Uterus (tissue), 3 donors: ENCODE measurements at regions not wholly inside any gene's neighbourhood (a gene's known extent, or its start where the extent isn't known, plus 50 kb on each side); places are given as distances from the start of the nearest gene placed in this dataset.

Experiments used
- DNase-seq, 2 donors: peaks; one replicate each; pipeline ENCODE4 v3.0.0-alpha.2; 2019 to 2020
- H3K27ac ChIP-seq, 2 donors: fragments of 200-600 bp; sonication (generic); 1 replicate in 1 of 2; 2 replicates in 1 of 2; pipeline ENCODE4 v1.5.1; 2016 to 2018
- H3K27me3 ChIP-seq, 2 donors: fragments of 200-600 bp; sonication (generic); one replicate each; pipeline ENCODE4 v1.5.1; 2018 to 2019; ENCODE audit warnings: control low read depth in 1 of 2
- H3K36me3 ChIP-seq, 2 donors: fragments of 200-600 bp; sonication (generic); one replicate each; pipeline ENCODE4 v1.5.1; 2019; ENCODE audit warnings: control low read depth in 1 of 2
- H3K4me1 ChIP-seq, 2 donors: fragments of 200-600 bp; sonication (generic); one replicate each; pipeline ENCODE4 v1.5.1; 2018 to 2019; ENCODE audit warnings: control low read depth in 1 of 2
- H3K4me3 ChIP-seq, 2 donors: fragments of 200-600 bp; sonication (generic); 1 replicate in 1 of 2; 2 replicates in 1 of 2; pipeline ENCODE4 v1.5.1; 2018 to 2019; ENCODE audit warnings: mild to moderate bottlenecking in 1 of 2
- H3K9me3 ChIP-seq, 2 donors: fragments of 200-600 bp; sonication (generic); one replicate each; pipeline ENCODE4 v1.5.1; 2019; ENCODE audit warnings: control low read depth in 1 of 2
- CTCF ChIP-seq, 4 experiments: fragments of 200-600 bp in 2 of 4; fragments of 450-650 bp in 2 of 4; sonication (generic) in 2 of 4; IDR thresholded peaks; one replicate each; pipeline ENCODE4 v1.5.1; 2016 to 2019; ENCODE audit warnings: antibody characterized with exemption in 4 of 4, mild to moderate bottlenecking in 2 of 4, moderate library complexity in 1 of 4
- POLR2A ChIP-seq, 2 donors: fragments of 450-650 bp; IDR thresholded peaks; one replicate each; pipeline ENCODE4 v1.6.1; 2016; ENCODE audit warnings: antibody characterized with exemption in 2 of 2, mild to moderate bottlenecking in 1 of 2, moderate library complexity in 1 of 2
- intact Hi-C: fragments of 100-400 bp; cut with DNase I; formaldehyde crosslinking; loops from one replicate; pipeline ENCODE4 v1.15.1; 2023; ENCODE audit warnings: low total_unique reads
- donor health status: DM: yes; HTN: yes; CAD: no.

- intact Hi-C loops: no loop called here
- Histone ChIP-seq H3K4me3 (no peak overlapping the region), H3K36me3 (no peaks in the 10 kb centered on the region), H3K9me3 (no peaks in the 10 kb centered on the region), H3K4me1 (no peaks in the 10 kb centered on the region), H3K27me3 (no peaks in the 10 kb centered on the region), H3K27ac (no peak overlapping the region)
- TF ChIP-seq CTCF (IDR thresholded peaks at IDR 0.05): no peak
- DNase-seq: no peak
These were observed 127.3 kb upstream of the GPC1 start for GRCh38 chr2:240308111-240308651.

GRCh38 chr2:240309214-240309613, 126.2 kb upstream of the GPC1 start:
- DNase-seq: no peak
- no peaks in the 10 kb centered on the region for H3K27me3 ChIP-seq
- no peak overlapping the region for H3K4me3 ChIP-seq
- H3K4me1 ChIP-seq: no peaks in the 10 kb centered on the region
- intact Hi-C loops: no loop called here
- TF ChIP-seq POLR2A (IDR thresholded peaks at IDR 0.05) (no peak), CTCF (IDR thresholded peaks at IDR 0.05) (no peak)
- no peaks in the 10 kb centered on the region for H3K9me3 ChIP-seq
- H3K27ac ChIP-seq: no peak overlapping the region
- H3K36me3 ChIP-seq: no peaks in the 10 kb centered on the region

GRCh38 chr2:240310201-240310600, 125.3 kb upstream of the GPC1 start:
- no peaks in the 10 kb centered on the region for H3K4me1 ChIP-seq
- no peak overlapping the region for H3K4me3 ChIP-seq
- H3K27ac ChIP-seq: no peak overlapping the region
- TF ChIP-seq CTCF (IDR thresholded peaks at IDR 0.05) (no peak), POLR2A (IDR thresholded peaks at IDR 0.05) (no peak)
- no peaks in the 10 kb centered on the region for H3K27me3 ChIP-seq
- intact Hi-C loops: no loop called here
- H3K9me3 ChIP-seq: no peaks in the 10 kb centered on the region
- no peaks in the 10 kb centered on the region for H3K36me3 ChIP-seq
- DNase-seq: no peak

GRCh38 chr2:240310645-240311044, 124.8 kb upstream of the GPC1 start:
- intact Hi-C loops: no loop called here
- no peak for DNase-seq

GRCh38 chr2:240311821-240312220, 123.6 kb upstream of the GPC1 start:
- H3K4me1 ChIP-seq: no peaks in the 10 kb centered on the region
- TF ChIP-seq CTCF (IDR thresholded peaks at IDR 0.05) (no peak), POLR2A (IDR thresholded peaks at IDR 0.05) (no peak)
- H3K4me3 ChIP-seq: no peak overlapping the region
- no peak for DNase-seq
- H3K9me3 ChIP-seq: no peaks in the 10 kb centered on the region
- no peaks in the 10 kb centered on the region for H3K27me3 ChIP-seq
- H3K27ac ChIP-seq: no peak overlapping the region
- no peaks in the 10 kb centered on the region for H3K36me3 ChIP-seq
- intact Hi-C loops: no loop called here

More at GRCh38 chr2:240310645-240311044, 124.8 kb upstream of the GPC1 start:
- Histone ChIP-seq H3K27me3 (no peaks in the 10 kb centered on the region), H3K36me3 (no peaks in the 10 kb centered on the region), H3K4me3 (no peak overlapping the region), H3K4me1 (no peaks in the 10 kb centered on the region), H3K27ac (no peak overlapping the region), H3K9me3 (no peaks in the 10 kb centered on the region)
- no peak for TF ChIP-seq POLR2A (IDR thresholded peaks at IDR 0.05)
- TF ChIP-seq CTCF (IDR thresholded peaks at IDR 0.05): no peak
